NCI-H524 (cell line): ENCODE measurements at regions not wholly inside any gene's neighbourhood (a gene's known extent, or its start where the extent isn't known, plus 50 kb on each side); places are given as distances from the start of the nearest gene placed in this dataset.
"Not testable (repeated sequence)": the region's sequence is repeated elsewhere in the genome, so short reads cannot be mapped to it uniquely, and the experiment has no call there.

Experiments used
- DNase-seq, 2 experiments: peaks; one replicate each; lab custom pipeline; 2025; lab: John Stamatoyannopoulos, UW

DNA sequence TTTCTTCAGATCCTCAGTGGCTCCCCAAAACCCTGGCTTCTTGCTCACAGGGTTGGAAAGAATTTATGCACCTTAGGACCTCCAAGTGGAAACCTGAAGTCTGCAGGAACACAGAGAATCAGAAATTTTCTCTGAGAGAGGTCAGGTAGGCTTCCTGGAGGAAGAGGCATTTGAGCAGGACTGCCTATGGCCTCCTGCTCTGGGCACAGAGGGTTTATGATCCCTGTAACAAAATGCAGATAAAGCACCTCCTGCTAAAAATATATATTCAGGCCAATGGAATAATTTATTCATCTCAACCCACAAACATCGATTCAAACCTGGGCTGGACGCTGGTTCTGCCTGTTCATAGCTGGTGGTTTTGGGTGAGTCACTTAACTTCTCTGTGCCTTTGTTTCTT is 68.1 kb upstream of the FGF3 start:
- DNase-seq, result no peak

DNA sequence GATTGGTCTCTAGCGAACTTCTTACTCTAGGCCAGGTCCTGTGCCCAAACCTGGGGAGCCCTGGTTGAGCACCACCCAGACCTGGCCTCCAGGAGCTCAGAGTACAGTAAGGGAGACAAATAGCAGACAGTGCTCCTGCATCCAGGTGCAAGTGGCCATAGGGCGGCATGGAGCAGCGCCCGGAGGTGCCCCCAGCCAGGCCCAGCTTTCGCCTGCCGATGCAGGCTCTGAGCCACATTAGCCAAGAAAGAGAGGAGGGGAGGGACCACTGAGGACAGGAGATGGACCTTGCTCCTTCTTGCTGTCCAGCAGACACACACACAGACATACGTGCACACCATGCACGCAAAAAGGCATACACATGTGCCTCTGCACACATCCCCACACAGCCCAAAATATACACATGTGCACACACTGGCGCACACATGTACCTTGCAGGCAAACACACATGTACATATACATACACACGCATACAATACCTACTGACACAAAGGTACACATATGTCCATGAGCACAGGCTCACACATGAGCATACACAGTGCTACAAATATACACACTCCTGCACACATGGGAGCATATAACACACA is 68.7 kb upstream of the FGF3 start:
- DNase-seq, result no peak

DNA sequence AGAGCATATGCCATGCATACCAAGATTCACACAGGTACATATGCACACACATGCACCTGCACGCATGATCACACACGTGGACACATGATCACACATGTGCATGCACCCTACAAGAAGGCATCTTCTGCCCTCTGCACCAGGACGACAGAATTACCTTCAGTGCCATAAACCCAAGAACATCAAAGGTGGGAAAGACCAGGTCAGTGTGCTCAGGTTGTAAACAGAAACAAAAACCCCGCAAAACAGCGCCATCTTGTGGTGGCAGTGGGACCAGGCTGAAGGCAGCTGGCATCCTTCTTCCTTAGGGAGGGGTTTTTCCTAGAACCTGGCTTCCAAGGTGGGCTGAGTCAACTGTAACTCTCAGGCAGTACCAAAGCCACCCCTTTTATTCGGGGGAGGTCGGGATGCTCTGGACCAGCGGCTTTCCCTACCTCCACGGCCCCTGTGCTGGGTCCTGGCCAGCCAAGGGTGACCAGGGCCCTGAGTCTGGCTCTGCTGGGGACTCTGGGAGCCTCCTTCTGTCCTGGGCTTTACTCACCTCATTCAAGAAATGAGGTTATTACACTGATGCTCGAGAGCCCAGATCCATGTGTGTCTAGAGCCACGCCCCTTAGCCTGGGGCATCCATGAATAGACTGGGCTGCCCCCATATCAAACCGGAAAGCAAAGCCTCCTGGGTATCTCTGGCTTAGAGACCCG is 69.4 kb upstream of the FGF3 start:
- DNase-seq, result peak; percentile 54 to 59

DNA sequence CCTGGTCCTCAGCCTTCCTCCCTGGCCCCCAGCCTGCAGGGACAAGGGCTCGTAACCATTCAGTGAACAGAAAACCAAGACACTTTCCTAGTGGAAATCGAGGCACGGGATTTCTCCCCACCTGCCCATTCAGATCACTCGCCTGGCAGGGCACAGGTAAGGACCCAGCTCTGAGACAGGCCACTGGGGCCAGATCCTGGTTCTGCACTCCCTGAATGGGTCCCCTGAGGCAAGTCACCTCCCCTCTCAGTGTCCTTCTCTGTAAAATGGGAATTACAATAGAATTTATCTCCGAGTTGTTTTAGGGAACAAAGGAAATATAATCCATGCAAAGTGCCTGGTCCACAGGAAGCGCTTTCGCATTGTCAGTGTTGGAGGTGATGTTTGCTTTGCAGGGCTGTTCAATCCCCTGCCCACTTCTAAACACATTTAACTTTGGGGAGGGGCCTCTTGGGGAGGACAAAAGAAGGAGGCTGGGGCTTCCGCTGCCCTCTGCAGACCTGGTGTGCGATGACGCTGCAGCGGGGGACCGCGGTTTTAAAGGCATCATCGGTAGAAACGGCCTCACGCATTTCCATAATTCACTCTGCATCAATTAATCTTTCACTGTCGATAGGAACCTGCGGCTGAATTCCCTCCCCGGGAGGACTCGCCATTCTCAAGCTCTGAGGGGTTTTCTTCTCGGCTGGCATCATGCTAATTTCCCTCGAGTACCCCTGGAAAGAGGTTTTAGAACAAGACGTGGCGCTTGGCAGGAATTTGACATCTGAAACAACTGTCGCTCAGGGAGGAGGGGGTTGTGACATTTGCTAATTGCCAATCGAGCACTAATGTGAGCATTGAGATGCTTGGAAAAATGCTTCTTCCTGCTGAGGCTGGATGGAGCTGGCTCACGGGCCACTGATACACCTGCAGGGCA is 70.4 kb upstream of the FGF3 start:
- DNase-seq, result peak; percentile 4 to 30

DNA sequence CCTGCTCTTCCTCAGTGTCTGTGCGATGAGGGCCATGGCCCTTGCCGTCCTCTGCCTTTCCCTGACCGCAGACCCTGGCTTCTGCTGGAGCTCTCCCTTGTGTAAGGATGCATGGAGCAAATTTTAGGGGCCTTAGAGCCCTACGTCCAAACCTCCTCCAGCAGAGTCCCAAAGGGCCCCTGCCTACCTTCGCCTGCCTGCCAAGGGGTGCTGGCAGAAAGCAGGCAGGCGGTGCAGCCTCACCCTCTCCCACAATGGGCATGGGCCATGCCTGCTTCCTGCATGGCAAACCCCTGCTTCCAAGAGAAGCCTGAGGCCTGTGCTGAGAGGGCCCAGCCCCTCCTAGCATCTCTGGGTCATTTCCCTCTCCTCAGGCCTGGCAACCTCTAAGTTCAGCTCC is 71.3 kb upstream of the FGF3 start:
- no peak for DNase-seq

DNA sequence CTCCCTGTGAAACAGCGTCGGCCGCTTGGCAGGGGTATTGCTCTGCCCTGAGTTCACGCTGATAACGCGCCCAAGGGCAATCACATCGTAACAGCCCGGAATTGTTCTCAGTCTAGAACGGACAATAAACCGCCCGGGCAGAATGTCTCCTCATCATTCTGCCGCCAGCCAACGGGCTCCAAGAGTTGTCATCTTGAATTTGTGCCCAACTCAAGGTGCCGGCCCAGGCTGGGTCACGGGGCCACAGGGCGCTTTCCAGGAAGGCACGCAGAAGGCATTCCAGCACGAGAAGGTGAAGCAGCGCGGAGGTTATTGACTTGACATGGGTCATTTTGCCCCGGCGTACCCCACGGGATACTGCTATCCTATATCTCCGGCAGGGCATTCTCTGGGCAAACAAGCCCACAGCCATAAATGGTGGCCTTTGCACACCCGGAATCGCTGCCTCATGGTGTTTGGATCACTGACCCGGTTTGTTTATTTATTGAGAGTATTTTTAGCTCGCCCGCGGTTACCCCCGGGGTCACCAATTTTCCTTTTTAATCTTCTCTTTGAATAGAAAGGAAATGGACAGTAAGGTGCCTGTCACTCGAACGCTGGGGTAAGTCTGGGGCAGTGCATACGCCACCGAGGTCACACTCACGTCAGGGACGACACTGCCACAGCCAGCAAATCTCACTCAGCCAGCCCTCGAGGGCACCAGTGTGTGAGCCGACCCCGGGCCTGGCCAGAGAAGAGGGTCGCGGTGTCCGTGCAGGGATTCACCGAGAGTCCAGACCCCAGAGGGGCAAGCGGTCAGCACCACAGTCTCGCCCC is 72.4 kb upstream of the FGF3 start:
- no peak for DNase-seq

DNA sequence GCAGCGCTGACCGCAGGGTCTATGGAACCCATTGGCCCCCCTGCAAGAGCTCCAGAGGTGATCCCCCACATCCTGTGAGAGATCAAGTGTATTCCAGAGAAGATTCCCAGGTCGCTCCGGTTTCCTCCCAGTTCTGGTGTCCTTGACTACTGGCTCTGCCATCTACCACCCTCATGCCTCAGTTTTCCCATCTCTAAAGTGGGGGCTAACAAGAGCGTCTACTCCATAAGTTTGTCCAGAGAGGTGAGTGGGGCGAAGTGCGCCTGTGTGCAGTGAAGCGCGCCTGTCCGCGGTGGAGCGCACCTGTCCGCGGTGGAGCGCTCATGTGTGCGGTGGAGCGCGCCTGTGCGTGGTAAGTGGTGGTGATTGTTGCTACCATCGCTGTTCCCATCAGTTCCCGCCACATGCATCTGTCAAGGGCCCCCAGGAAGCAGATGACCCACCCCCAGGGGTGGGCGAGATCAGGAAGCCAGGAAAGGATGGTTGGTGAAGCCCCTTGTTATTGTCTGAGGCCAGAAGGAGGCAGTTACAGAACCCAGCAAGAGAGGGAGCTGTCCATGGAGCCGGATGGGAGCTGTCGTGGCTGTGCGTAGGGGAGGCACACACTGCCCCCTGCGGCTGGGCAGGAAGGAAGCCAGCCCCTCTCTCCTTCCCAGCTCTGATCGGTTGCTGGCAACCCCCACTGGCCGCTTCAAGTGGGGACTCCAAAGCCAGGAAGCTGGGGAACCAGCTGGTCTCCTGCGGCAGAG is 73.2 kb upstream of the FGF3 start:
- peak; percentile 61 to 85 for DNase-seq

DNA sequence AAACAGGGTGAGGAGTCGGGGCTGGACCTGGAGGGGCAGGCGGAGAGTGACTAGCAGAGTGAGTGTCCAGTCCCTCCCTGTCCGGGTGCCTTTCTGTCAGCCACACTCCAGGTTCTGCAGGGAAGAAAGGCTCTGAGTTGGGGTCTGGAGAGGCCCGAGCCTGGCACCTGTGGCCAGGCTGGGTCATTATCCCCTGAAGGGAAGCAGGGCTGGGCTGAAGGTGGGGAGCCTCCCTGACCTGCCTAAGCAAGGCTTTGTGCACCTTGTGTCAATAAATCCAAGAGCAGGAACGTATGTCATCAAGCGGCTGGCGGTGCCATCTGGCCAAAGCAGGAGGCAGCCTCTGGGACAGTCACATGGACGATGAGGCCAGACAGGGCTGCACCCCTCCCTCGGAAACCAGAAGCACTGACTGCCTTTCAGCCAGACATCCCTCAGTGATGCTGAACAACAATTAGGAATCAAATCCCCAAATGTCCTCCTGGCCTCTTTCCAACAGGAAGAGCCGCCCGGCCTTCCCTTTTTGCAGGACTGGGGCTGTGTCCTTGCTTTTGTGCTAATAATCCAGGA is 73.9 kb upstream of the FGF3 start:
- DNase-seq, result peak; percentile 88 to 97

DNA sequence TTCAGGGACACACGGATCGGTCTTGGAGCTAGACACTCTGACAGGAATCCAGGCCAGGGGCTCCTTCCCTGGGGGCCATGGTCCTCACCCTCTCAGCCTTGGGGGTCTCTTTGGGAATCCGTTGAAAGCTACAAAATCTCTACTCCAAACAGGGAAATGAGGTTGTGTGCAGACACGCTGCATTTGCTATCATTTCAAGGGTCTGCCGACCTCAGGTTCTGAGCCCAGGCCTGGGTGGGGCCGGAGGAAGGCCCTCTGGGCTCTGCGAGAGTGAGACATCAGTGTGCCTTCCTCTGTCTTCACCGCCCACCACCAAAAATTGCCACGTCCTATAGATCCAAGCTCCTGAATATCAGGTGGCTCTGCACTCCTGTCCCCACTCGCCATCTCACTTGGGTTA is 74.4 kb upstream of the FGF3 start:
- no peak for DNase-seq

DNA sequence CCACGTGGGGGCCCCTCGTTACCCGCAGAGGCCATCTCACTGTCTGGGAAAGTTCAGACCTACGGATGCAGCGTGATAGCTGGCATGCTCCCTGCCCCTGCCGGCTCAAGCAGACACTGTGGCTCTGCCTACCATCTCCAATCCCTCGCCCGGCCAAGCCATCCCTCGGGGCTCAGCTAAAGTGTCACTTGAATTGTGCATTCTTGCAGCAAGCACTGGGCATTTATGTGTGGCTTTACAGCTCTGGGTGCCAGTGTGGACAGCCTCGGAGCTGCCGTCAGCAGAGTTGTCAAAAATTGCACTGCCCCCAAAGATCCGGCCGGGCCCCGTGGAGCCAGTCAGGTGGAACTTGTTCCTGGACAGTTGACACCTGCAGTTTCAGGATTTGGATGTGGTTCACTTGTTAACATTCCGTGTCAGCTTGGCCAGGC is 75.0 kb upstream of the FGF3 start:
- DNase-seq, result no peak

DNA sequence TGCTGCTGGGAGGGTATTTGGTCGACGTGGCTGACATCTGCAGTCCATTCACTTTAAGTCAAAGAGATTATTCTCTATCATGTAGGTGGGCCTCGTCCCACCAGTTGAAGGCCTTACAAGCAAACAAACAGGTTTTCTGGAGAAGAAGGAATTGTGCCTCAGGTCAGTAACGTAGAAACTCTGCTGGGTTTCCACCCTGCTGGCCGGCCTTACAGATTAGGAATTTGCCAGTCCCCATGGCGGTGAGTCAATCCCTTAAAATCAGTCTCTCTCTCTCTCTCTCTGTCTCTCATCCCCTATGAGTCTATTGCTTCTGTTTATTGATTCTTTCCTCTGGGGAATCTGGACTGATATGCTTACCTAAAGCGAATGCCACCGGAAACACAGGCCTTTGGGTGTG is 75.4 kb upstream of the FGF3 start:
- no peak for DNase-seq

DNA sequence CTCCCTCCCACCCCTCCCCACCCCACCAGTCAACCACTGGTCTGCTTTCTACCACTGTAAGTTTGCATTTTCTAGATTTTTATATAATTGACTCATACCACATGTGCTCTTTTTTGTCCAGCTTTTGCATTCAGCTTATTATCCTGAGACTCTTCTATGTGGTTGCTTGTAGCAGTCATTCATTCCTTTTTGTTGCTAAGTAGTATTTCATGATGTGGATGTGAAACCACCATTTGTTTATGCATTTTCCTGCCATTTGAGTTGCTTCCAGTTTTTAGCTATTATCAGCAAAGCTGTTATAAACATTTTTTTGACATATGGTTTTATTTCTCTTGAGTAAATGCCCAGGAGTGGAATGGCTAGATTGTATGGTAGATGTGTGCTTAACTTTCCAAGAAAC is 77.0 kb upstream of the FGF3 start:
- DNase-seq, result no peak

DNA sequence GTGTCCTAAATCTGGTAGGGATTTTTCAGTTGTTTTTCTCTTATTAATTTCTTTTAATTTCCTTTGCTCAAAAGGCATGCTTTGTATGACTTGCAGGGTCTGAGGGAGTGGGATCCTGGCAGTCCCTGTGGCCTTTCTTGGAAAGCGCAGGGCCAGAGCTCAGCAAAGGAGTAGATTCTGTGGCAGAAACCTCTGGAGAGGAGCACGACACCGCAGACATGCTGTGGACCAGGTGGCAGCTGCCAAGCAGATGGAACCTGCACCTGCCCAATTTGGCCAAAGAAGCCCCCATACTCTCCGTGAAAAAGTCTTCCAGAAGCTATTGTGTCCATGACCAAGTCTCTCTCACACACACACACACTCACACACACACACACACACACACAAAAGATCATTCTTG is 78.9 kb upstream of the FGF3 start:
- DNase-seq, result no peak

DNA sequence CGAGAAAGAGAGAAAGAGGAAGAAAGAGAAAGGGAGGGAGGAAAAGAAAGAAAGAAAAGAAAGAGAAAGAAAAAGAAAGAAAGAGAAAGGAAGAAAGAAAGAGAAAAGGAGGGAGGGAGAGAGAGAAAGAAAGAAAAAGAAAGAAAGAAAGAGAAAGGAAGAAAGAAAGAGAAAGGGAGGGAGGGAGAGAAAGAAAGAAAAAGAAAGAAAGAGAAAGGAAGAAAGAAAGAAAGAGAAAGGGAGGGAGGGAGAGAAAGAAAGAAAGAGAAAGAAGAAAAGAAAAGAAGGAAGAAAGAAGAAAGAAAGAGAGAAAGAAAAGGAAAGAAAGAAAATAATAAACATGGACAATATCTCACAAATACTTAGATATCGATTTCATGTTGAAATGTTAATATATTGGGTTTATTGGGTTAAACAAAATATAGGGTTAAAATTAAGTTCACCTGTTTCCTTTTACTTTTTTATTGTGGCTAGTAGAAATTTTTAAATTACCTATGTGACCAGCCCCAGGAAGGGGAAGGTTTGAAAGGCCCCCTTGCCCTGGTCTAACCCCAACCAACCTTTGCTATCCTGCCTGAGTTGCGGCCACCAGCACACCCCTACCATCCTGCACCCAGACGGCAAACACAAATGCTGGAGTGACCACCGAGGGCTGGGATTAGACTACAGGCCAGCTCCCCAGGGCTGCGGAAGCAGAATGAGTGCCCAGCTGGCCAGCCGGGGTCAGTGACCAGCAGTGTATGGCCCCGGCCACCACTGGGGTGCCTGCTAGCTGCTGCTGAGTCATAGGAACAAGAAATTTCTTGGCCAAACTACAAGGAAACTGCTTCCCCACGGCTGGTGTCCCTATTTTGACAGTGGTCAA is 81.0 kb upstream of the FGF3 start:
- no peak for DNase-seq

DNA sequence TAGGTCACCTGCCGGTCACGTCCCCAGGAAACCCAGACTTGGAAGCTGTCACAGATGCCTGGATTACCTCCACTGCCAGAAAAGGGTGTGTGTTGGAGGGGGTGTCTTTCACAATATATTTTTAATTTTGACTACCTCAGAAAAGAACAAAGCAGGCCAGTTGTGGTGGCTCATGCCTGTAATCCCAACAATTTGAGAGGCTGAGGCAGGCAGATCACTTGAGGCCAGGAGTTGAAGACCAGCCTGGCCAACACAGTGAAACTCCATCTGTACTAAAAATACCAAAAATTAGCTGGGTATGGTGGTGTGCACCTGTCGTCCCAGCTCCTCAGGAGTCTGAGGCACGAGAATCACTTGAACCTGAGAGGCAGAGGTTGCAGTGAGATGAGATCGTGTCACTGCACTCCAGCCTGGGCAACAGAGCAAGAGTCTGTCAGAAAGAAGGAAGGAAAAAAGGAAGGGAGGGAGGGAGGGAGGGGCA is 81.6 kb upstream of the FGF3 start:
- not testable (repeated sequence) for DNase-seq

DNA sequence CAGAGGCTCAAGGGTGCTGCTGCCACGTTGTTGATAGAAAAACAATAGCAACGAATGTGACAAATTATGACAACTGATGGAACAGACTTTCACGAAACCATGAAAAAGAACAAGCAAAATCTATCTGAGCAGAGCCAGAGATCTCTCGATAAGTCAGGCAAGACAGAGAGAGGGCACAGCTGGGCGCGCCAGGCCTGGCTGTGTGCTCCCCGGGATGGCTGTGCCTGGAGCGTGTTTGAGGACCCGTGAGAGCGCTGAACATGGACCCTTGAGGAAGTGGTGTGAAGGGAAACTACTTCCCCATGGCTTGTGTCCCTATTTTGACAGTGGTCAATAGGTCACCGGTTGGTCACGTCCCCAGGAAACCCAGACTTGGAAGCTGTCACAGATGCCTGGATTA is 83.1 kb upstream of the FGF3 start:
- DNase-seq, result no peak

DNA sequence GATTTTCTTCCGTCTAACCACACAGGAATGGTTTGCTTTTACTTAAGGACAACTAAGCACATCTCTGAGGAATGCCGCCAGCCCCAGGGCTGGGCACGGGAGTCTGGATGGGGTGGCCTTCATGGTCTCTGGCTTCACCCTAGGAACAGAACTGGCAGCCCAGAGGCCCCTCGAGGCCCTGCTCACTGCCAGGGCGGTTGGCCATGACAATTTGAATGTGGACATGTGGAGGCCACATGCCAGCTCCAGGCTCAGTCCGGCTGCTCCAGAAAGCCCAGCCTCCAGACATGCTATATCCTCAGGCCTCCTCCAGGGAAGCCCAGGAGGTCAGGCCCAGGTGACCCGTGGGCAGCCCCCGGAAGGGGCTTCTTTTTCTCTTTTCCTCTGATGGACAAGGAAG is 84.0 kb upstream of the FGF3 start:
- no peak for DNase-seq

DNA sequence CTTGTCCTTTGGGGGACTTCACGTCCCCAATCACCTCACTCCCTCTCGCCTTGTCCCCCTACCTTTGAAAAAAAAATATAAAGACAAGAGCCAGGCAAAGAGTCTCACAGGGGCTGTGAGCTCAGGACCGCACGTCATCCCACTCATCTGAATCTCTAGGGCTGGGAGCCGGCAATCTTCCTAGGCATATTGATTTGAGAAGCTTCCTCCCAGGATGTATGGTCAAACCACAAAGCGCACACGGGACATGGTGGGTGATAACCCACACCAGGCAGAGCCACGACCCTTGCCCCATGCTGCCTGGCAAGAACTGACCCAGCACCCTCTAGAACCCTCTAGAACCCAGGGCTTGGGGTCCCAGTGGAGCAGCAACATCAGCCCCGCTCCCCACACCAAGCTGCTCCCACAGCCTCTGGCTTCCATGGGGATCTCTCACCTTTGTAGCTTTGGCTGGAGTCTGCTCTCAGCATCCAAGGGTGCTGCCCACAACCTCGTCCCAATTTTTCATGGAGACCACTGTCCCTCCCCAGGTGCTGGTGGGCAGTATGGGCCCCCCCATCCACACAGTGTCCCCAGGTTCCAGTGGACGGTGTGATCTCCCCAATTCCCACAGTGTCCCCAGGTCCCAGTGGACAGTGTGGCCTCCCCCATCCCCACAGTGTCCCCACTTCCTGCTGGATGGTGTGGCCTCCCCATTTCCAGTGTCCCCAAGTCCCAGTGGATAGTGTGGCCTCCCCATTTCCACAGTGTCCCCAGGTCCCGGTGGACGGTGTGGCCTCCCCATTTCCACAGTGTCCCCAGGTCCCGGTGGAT is 85.2 kb upstream of the FGF3 start:
- no peak for DNase-seq

DNA sequence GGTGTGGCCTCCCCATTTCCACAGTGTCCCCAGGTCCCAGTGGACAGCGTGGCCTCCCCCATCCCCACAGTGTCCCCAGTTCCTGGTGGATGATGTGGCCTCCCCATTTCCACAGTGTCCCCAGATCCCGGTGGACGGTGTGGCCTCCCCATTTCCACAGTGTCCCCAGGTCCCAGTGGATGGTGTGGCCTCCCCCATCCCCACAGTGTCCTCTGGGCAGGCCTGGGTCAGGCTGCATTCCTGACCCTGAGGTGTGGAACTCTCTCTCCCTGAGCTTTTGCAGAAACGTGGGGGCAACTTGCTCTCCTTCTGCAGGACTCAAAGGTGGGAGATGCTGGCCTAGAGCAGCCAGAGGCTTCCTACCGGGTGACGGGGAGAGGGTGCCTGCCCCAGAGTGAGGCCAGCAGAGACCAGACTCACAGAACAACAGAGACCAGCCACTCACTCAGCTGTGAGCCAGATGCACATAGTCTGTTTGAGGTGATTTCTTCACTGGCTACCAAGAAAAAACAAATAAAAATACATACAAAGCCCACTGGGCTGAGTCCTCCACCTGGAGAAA is 85.8 kb upstream of the FGF3 start:
- DNase-seq, result no peak
